ENCODE measurements at regions not wholly inside any gene's neighbourhood (a gene's known extent, or its start where the extent isn't known, plus 50 kb on each side); places are given as distances from the start of the nearest gene placed in this dataset.
"Not testable (repeated sequence)": the region's sequence is repeated elsewhere in the genome, so short reads cannot be mapped to it uniquely, and the experiment has no call there.

DNA sequence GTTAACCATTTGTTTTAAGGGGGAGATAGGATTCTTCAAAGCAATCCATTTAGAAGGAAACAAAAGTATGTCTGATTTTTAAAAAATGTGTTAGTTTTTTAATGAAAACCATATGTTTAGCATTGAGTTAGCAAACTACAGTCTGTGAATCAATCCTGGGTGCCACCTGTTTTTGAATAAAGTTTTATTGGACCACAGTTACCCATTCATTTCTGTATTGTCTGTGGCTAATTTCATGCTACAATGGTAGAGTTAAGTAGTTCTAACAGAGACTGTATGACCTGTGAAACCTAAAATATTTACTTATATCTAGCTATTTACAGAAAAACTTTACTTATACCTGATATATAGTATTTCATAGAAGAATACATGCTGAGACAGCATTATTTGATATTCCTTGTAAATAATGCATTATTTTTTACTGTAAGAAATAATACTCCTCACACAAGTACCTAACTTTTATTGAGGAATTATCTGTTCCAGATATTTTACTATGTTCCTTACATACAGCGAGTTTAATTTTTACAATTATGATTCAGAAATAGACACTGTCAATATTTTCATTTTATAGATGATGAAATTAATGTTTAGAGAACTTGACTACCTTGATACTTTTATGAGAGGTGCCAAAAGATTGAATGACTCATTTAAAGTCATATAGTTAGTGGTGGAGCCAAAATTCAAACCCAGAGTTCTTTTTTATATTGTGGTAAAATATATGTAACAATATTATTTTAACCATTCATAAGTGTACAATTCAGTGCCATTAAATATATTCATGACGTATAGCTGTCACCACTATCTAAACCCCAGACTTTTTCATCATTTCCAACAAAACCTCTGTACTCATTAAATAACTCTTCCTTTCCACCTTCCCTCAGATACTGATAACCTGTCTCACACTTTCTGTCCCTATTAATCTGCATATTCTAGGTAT lies 122.0 kb downstream of the GLUD2 start:
- no peak for DNase-seq (ENCODE audit: low read depth in 2 of 2)

DNA sequence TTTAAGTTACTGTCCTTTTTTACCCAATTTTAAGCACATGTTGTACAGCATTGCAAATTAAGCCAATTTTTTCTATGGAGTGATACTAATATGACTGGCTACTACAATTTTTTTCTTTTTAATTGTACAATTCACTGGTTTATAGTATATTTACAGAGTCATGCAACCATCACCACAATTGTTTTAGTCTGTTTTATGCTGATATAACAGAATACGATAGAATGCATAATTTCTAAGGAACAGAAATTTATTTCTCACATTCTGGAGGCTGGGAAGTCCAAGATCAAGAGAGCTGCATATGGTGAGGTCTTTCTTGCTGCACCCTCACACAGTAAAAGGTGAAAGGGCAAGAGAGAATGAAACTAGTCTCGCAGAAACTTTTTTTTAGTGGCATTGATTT lies 125.3 kb downstream of the GLUD2 start:
- DNase-seq (ENCODE audit: low read depth in 2 of 2) = no peak

DNA sequence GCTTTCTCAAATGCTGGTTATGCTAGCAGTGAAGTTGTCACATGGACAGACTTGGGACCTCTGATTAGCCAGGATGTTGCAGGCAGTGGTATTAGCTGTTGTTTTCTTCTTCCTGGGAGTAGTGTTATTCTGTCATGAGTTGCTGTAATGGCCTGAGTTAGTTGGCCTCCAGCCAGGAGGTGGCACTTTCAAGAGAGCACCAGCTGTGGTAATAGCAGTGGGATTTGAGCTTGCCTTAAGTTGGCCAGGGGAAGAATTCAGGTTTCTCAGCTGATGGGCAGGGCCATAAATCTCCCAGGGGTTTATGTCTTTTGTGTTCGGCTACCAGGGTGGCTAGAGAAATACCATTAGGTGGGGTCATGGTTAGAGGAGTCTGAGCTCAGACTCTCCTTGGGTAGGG lies 132.6 kb downstream of the GLUD2 start:
- no peak for DNase-seq (ENCODE audit: low read depth in 2 of 2)

DNA sequence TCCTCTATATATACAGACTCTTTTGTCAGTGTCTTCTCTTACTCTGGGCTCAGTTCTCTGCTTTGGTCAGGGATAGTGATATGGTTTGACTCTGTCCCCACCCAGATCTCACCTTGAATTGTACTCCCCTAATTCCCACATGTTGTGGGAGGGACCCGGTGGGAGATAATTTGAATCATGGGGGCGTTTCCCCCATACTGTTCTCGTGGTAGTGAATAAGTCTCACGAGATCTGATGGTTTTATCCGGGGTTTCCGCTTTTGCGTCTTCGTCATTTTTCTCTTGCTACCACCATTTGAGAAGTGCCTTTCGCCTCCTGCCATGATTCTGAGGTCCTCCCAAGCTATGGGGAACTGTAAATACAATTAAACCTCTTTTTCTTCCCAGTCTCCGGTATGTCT lies 144.4 kb downstream of the GLUD2 start:
- no peak for DNase-seq (ENCODE audit: low read depth in 2 of 2)

DNA sequence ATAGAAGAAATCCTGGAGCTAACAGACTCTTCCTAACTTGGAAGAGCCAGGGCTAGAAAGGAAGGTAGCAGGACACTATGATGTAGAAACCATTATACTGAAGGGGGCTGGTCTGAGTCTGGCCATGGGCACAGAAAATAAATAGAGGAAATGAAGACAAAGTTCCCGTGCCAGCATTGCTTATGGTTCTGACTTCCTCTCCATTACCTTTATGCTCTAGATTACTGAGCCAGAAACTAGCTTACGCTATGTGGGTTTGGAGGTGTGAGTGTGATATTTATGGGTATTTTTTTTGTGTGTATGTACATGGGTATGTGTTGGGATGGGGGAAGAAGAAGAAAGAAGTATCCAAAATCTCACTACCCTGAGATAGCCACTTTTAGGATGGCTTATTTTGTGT lies 148.3 kb downstream of the GLUD2 start:
- no peak for DNase-seq (ENCODE audit: low read depth in 2 of 2)

DNA sequence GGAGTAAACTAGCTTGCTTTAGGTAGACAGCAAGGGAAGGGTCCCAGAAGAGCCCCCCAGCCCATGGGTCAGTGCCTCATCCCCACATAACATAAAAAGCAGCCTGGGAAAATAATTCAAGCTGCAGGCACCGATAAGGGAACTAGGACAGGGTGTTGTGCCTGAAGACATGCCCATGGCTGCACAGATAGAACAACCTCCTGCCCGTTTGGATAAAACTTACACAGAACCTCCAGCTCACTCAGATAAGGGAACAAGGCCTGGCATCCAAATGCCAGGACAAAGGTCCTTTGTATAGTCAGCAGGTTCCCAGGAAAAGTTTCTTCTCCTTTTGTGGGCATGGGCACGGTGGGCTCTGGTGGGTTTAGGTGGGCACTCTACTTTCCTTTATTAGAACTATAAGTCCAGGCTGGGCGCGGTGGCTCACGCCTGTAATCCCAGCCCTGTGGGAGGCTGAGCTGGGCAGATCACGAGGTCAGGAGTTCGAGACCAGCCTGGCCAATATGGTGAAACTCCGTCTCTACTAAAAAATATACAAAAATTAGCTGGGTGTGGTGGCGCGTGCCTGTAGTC lies 149.5 kb downstream of the GLUD2 start:
- not testable (repeated sequence) for DNase-seq (ENCODE audit: low read depth in 2 of 2)

DNA sequence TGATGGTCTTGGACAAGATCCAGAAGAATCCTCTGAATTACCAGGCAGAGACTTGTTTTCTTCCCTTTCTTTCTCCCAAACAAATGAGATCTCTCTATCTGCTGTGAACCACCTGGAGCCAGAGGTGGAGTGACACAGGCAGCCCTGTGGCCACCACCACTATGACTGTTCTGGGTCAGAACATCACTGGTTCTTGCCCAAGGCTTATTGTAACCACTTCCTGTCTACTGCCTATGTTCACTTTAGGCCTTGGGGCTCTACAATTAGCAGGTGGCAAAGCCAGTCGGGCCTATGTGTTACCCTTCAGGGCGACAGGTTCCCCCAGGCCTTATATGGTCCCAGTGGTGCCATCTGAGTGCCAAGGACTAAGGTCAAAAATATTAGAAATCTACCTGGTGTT lies 161.2 kb downstream of the GLUD2 start:
- DNase-seq (ENCODE audit: low read depth in 2 of 2) = no peak

DNA sequence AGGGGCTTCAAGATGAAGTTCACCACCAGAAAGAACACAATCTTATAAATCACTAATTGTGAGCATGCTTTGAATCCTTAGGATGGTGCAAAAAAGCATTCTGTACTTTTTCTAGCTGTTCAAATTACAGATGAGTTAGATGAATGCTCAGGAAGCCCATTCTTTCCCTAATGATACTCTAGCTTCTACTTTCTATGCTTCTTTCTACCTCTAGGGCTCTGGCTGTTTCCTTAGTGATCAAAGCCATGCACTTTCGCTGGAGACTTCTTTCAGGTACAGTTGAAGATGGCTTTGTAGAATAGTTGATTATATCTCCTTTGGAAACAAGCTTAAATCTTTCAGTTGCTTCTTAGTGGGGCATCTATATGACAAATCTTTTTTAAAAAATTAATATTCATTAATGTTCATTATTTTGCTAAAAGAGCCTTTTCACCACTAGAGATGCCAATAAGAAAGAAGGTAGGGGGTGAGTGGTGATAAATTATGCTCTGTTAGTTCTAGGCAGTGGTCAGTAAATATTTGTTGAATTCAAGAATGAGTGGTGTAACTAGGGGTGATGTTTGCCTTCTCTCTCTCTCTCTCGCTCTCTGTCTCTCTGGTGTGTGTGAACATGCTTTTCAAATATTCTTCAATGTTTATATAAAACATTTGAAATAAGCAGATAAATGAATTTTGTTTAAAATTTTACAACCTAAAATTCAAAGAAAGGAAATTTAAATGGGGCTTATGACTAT lies 169.4 kb downstream of the GLUD2 start:
- DNase-seq (ENCODE audit: low read depth in 2 of 2) = no peak

DNA sequence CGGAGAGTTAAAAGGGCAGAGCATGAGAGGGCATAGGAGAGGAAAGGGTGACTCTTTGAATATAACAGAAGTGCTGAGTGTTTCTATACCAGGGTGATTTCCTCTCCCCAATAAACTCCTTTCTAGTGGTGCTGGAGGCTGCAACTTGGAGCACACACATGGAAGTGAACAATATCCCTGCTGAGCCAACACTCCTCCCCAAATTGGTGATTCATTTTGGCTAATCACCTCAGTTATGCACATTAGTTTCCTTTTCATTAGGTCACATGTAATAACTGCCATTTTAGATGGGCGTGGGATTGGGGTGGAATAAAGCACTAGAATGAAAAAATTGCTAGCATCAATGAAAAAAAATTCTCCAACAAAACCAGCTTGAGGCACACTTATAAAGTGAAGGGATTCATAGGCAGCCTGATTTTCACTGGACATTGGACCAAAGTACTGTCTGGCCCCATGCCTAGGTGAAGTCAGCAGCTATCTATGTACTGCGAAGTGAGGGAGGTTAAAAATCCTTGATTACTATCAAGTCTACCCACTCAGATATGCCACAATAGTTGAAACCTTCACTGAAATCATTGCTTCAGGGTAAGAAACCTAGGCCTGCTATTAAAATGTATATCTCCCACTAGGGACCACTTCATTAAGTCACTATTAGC lies 174.0 kb downstream of the GLUD2 start:
- no peak for DNase-seq (ENCODE audit: low read depth in 2 of 2)

DNA sequence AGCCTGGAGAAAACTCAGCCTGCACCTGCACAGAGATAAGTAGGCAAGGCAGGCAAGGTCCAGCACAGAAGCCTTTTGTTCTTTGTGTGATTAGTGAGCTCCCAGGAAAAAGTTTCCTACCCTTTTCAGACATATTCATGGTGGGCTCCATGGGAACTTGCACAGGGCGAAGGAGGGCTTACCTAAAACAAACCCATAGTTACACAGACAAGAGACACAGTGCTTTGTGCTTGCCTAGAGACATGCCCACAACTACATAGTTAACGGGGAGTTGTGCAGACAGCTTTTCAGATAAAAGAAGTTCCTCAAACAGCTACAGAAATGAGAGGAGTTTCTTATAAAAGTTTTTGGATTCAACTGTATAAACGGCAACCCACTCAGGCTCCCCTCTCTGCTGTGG lies 180.5 kb downstream of the GLUD2 start:
- DNase-seq (ENCODE audit: low read depth in 2 of 2) = no peak

DNA sequence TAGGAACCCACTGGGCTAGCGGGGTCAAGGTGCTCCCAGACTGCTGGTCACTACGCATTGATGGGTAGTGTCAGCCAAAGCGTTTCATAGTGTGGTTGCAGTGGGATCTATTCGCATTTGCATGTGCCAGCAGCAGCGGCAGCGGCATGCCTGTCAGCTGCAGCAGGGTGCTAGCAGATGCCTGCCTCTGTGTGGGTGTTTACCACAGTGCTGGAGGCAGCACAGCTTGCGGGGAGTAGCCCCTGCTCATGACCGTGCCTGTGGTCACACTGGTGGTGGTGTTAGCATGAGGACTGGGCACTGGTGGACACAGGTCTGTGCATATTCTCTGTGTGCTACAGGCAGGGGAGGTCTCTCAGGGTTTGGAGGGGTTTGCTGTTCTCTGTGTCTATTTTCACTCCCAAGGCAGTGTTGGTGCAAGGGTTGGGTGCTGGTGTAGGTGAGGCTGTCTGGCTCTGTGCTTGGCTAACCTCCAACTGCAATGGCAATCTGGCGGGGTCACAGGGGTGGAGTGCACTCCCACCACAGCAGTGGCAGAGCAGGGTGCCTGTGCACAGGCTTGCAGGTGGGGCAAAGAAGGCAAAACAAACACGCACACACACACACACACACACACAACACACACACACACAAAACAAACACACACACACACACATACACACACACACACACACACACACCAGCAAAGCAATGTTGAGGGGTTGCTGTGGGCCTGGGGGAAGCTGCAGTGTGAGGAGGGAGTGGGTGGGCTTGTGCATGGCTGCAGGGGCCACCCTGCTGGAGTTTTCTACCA lies 184.4 kb downstream of the GLUD2 start:
- DNase-seq (ENCODE audit: low read depth in 2 of 2) = no peak

DNA sequence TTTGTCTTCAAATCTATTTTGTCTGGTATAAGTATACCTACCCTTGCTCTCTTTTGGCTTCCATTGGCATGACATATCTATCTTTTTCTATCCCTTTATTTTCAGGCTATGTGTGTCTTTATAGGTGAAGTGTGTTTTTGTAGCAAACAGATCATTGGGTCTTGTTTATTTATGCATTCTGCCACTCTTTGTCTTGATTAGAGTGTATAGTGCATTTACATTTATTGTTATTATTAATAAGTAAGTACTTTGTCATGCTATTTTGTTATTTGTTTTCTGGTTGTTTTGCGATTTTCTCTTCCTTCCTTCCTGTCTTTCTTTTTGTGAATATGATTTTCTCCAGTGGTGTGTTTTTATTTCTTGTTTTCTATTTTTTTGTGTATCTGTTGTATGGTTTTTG lies 188.6 kb downstream of the GLUD2 start:
- DNase-seq (ENCODE audit: low read depth in 2 of 2) = no peak

DNA sequence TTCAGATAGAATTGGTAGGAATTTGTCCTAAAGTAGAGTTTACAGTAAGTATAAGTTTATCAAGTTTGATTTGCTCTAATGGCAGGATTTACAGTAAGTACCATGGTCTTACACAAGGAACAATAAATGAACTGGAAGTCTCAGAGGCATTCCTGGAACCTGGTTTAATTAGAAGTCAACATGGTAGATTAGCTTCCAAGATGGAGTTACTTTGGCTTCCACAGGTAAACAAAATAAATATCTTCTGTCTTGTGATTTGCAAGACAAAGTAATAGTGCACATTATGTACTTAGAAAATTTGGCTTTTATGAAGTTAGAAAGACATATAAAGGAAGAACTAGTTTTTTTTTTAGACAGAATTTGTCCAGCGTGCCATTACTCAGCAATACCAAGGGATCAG lies 190.7 kb downstream of the GLUD2 start:
- no peak for DNase-seq (ENCODE audit: low read depth in 2 of 2)

DNA sequence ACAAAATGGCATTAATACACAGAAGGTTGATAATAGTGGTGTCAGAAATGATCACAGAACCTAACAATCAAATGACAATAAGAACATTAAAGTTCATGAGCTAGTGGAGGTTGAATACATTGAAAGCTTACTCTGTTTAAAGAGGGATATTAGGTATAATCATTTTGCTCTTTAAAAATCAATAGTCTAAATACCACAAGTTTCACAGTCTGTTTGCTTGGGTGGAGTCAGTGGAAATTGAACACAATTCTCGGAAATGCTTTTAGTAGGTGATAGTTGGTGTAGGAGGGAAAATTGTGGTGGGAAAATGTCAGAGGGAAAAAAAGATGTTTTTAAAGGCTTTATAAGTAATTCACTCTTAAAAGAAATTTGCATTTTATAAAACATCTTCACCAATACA lies 197.1 kb downstream of the GLUD2 start:
- DNase-seq (ENCODE audit: low read depth in 2 of 2) = no peak

DNA sequence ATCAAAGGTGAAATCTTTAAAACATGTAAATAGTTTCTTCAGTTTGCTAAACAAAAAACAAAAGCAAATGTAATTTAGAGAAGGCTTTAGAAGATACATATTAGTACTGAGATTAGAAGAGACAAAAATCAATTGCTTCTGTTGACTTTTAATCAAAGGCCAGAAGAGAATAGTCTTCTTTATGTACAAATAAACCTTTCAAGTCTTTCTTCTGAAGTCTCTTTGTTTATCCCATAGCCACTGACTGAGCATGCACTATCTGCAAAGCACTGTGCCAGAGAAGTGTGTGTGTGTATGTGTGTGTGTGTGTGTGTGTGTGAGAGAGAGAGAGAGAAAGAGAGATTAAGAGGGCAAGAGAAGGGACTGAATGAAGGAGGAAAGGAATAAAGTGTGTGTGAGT lies 198.4 kb downstream of the GLUD2 start:
- no peak for DNase-seq (ENCODE audit: low read depth in 2 of 2)

DNA sequence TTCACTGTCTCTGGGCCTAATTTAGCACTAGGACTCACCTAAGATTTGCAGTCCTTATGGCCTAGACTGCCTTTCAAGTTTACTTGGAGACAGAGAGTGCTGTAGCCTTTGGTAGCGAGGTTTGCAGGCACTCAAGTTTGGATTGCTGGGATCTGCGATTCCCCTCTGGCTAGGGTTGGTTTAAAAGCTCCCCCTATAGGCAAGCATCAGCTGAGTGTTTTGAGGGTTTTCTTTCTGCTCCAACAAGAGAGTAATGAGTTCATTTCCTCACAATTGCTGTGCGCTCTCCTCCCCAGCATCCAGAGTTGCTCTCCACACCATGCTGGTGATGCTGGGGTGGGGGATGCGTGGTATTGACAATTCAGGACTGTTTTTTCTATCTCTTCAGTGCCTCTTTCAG lies 206.9 kb downstream of the GLUD2 start:
- DNase-seq (ENCODE audit: low read depth in 2 of 2) = no peak

DNA sequence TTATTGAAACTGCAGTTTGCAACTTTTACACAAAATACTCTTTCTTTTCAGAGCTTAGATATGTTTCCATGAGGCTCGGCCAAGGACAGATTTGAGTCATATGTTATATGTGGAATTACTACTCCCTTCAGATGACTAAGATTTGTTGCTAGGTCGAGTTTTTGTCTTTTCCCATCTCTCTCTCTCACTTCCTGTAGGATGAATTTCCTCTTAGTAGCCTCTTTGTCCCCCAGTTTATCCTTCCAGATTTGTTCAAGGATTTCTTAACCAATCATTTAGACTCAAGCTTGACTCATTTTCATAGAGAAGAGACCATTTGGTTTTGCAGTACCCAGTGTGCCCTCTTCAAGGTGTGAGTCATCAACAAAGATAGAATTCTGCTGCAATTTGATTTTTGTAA lies 209.2 kb downstream of the GLUD2 start:
- DNase-seq (ENCODE audit: low read depth in 2 of 2) = no peak

DNA sequence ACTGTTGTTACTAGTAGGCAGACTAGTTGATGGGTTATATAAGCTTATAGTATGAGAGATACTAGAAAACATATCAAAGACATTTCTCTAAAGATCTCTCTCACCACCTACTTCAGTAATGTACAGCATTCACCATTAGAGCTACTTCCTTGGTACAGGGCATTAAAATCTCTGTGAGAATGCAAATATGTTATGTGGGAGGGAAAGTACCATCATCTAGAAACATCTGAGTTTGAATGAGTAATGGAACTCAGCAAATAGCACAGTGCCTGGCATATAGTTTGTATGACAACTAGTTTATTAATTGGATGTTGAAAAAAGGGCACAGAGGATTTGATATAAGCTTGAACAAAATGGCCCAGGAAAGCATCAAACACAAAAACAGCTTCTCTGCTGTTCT lies 211.1 kb downstream of the GLUD2 start:
- no peak for DNase-seq (ENCODE audit: low read depth in 2 of 2)

DNA sequence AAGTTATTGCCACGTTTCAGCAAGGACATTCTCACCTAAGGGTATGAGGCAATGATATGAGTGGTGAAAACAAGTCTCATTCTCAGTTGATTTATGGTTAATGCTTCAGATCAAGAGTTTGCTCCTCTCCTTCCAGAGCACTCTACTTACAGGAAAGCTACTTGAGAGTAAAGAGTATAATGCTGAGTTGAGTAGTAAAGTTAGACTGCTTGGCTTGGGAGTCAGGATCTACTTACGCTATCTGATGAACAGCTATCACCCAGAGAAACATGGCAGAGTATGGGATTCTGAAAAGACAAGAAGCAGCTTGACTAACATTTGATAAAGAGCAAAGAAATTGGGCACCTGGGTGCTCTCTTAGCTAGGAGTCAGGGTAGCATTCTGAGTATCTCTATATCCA lies 211.8 kb downstream of the GLUD2 start:
- no peak for DNase-seq (ENCODE audit: low read depth in 2 of 2)

DNA sequence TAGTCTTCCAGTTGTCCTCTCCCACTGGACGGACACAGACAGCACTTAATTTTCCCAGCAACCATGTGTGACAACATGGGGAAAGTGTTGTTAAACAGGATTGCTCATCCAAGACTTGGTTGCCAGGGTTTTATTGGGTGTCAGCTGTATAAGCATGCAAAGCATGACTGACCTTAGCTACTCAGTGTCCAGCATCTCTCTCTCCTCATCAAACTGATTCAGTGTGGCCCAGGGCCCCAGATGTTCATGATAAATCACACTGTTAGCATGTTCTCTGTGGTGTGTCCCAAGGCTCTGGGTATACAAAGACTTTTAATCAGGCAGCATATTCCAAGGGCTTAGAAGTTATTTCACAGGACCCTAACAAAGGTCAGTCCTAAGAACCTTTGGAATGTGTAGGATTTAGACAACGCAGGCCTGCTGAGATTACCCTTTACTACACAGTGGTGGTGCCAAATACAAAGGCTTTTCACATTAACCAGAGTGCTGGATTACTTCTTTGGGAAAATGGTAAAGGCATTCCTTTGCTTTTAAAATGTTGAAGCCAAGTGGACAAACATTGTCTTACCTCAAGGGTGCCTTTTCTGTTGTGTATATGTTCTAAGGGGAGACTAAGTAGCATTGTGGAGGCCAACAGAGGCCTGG lies 213.3 kb downstream of the GLUD2 start:
- DNase-seq (ENCODE audit: low read depth in 2 of 2) = no peak

DNA sequence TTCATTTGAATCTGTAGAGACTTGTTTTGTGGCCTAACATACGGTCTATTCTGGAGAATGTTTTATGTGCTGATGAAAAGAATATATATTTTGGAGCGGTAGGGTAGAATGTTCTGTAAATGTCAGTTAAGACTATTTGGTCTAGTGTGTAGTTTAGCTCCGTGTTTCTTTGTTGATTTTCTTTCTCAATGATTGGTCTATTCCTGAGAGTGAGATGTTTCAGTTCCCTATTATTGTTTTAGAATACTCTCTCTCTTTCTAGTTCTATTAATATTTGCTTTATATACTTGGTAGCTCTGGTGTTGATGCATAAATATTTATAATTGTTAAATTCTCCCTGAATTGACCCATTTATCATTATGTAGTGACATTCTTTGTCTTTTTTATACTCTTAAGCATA lies 236.5 kb downstream of the GLUD2 start:
- no peak for DNase-seq (ENCODE audit: low read depth in 2 of 2)
